HG03565 (cell line): ENCODE measurements at regions not wholly inside any gene's neighbourhood (a gene's known extent, or its start where the extent isn't known, plus 50 kb on each side); places are given as distances from the start of the nearest gene placed in this dataset.
"Not testable (repeated sequence)": the region's sequence is repeated elsewhere in the genome, so short reads cannot be mapped to it uniquely, and the experiment has no call there.

Experiments
- ATAC-seq: cut with Tn5 transposase; IDR thresholded peaks from one replicate; pipeline ENCODE4 v1.9.1; 2021; ENCODE audit warnings: mild to moderate bottlenecking, moderate library complexity; ENCODE audit not compliant: unreplicated experiment

- ATAC-seq, result no peak
Observed at GRCh38 chr9:28413471-28413870, 840.2 kb upstream of the C9orf72 start.

GRCh38 chr9:28423255-28423654 lies 850.0 kb upstream of the C9orf72 start:
- no peak for ATAC-seq

GRCh38 chr9:28435456-28435855 lies 862.2 kb upstream of the C9orf72 start:
- ATAC-seq, result no peak

- ATAC-seq, result no peak
Observed at GRCh38 chr9:28439688-28440087, 866.4 kb upstream of the C9orf72 start.

GRCh38 chr9:28443461-28443860 lies 870.2 kb upstream of the C9orf72 start:
- ATAC-seq, result no peak

- no peak for ATAC-seq
Observed at GRCh38 chr9:28444637-28445036, 871.4 kb upstream of the C9orf72 start.

GRCh38 chr9:28445211-28445610 lies 871.9 kb upstream of the C9orf72 start:
- no peak for ATAC-seq

- ATAC-seq, result no peak
Observed at GRCh38 chr9:28453918-28454317, 880.6 kb upstream of the C9orf72 start.

- no peak for ATAC-seq
Observed at GRCh38 chr9:28456861-28457260, 883.6 kb upstream of the C9orf72 start.

- ATAC-seq, result no peak
Observed at GRCh38 chr9:28464481-28465216, 891.4 kb upstream of the C9orf72 start.

GRCh38 chr9:28471261-28471660 lies 898.0 kb upstream of the C9orf72 start:
- ATAC-seq, result no peak

- ATAC-seq, result no peak
Observed at GRCh38 chr9:28487561-28487960, 914.3 kb upstream of the C9orf72 start.

GRCh38 chr9:28491121-28491520 lies 917.8 kb upstream of the C9orf72 start:
- no peak for ATAC-seq

- ATAC-seq, result not testable (repeated sequence)
Observed at GRCh38 chr9:28498168-28498567, 924.9 kb upstream of the C9orf72 start.

GRCh38 chr9:28502189-28502588 lies 928.9 kb upstream of the C9orf72 start:
- ATAC-seq, result no peak

GRCh38 chr9:28502741-28503140 lies 929.5 kb upstream of the C9orf72 start:
- ATAC-seq, result no peak

GRCh38 chr9:28503573-28503972 lies 930.3 kb upstream of the C9orf72 start:
- ATAC-seq, result no peak

- ATAC-seq, result no peak
Observed at GRCh38 chr9:28518439-28518838, 945.2 kb upstream of the C9orf72 start.

GRCh38 chr9:28524309-28524708 lies 951.0 kb upstream of the C9orf72 start:
- not testable (repeated sequence) for ATAC-seq

- ATAC-seq, result no peak
Observed at GRCh38 chr9:28528049-28528448, 954.8 kb upstream of the C9orf72 start.

- no peak for ATAC-seq
Observed at GRCh38 chr9:28538132-28538531, 964.9 kb upstream of the C9orf72 start.

- ATAC-seq, result no peak
Observed at GRCh38 chr9:28539434-28540070, 966.3 kb upstream of the C9orf72 start.

GRCh38 chr9:28542928-28543327 lies 969.6 kb upstream of the C9orf72 start:
- ATAC-seq, result no peak
